ENCODE measurements at regions not wholly inside any gene's neighbourhood (a gene's known extent, or its start where the extent isn't known, plus 50 kb on each side); places are given as distances from the start of the nearest gene placed in this dataset.
"Not testable (repeated sequence)": the region's sequence is repeated elsewhere in the genome, so short reads cannot be mapped to it uniquely, and the experiment has no call there.

- no peak for DNase-seq (ENCODE audit: low spot score)
Observed at GRCh38 chr1:185540295-185540694, 193.9 kb upstream of the HMCN1 start.

GRCh38 chr1:185539277-185539943 is 194.8 kb upstream of the HMCN1 start:
- peak; percentile 55 for DNase-seq (ENCODE audit: low spot score)

- DNase-seq (ENCODE audit: low spot score) = not testable (repeated sequence)
Observed at GRCh38 chr1:185538309-185538898, 195.8 kb upstream of the HMCN1 start.

GRCh38 chr1:185537596-185537995 is 196.6 kb upstream of the HMCN1 start:
- no peak for DNase-seq (ENCODE audit: low spot score)

GRCh38 chr1:185536165-185536920 is 197.8 kb upstream of the HMCN1 start:
- DNase-seq (ENCODE audit: low spot score) = no peak

GRCh38 chr1:185535621-185536020 is 198.6 kb upstream of the HMCN1 start:
- DNase-seq (ENCODE audit: low spot score) = no peak

- DNase-seq (ENCODE audit: low spot score) = no peak
Observed at GRCh38 chr1:185534801-185535200, 199.4 kb upstream of the HMCN1 start.

GRCh38 chr1:185533596-185533995 is 200.6 kb upstream of the HMCN1 start:
- DNase-seq (ENCODE audit: low spot score) = no peak

GRCh38 chr1:185532856-185533255 is 201.3 kb upstream of the HMCN1 start:
- no peak for DNase-seq (ENCODE audit: low spot score)

GRCh38 chr1:185531838-185532237 is 202.4 kb upstream of the HMCN1 start:
- no peak for DNase-seq (ENCODE audit: low spot score)

GRCh38 chr1:185530215-185530614 is 204.0 kb upstream of the HMCN1 start:
- DNase-seq (ENCODE audit: low spot score) = no peak

GRCh38 chr1:185529673-185530072 is 204.5 kb upstream of the HMCN1 start:
- DNase-seq (ENCODE audit: low spot score) = no peak

GRCh38 chr1:185528084-185528676 is 206.0 kb upstream of the HMCN1 start:
- no peak for DNase-seq (ENCODE audit: low spot score)

GRCh38 chr1:185526344-185527307 is 207.6 kb upstream of the HMCN1 start:
- no peak for DNase-seq (ENCODE audit: low spot score)

- DNase-seq (ENCODE audit: low spot score) = peak; percentile 15
Observed at GRCh38 chr1:185520188-185520920, 203.3 kb upstream of the IVNS1ABP start.

GRCh38 chr1:185517808-185518419 is 200.9 kb upstream of the IVNS1ABP start:
- no peak for DNase-seq (ENCODE audit: low spot score)

- not testable (repeated sequence) for DNase-seq (ENCODE audit: low spot score)
Observed at GRCh38 chr1:185517301-185517700, 200.3 kb upstream of the IVNS1ABP start.

- DNase-seq (ENCODE audit: low spot score) = no peak
Observed at GRCh38 chr1:185515696-185516095, 198.7 kb upstream of the IVNS1ABP start.

- no peak for DNase-seq (ENCODE audit: low spot score)
Observed at GRCh38 chr1:185514311-185514710, 197.3 kb upstream of the IVNS1ABP start.

GRCh38 chr1:185512442-185512841 is 195.4 kb upstream of the IVNS1ABP start:
- no peak for DNase-seq (ENCODE audit: low spot score)

GRCh38 chr1:185501099-185501498 is 184.1 kb upstream of the IVNS1ABP start:
- no peak for DNase-seq (ENCODE audit: low spot score)

Data from CD4-positive, alpha-beta T cell treated with Interleukin-2 at 100 ng/mL for 4 hours (primary cell).